ENCODE measurements at regions not wholly inside any gene's neighbourhood (a gene's known extent, or its start where the extent isn't known, plus 50 kb on each side); places are given as distances from the start of the nearest gene placed in this dataset.

GRCh38 chr17:79162012-79162963 is 87.7 kb downstream of the ENGASE start:
- DNase-seq: no peak

- no peak for DNase-seq
Measured at GRCh38 chr17:79160980-79161636, 86.5 kb downstream of the ENGASE start.

- DNase-seq: no peak
Measured at GRCh38 chr17:79159926-79160325, 85.3 kb downstream of the ENGASE start.

GRCh38 chr17:79159471-79159870 is 84.8 kb downstream of the ENGASE start:
- no peak for DNase-seq

GRCh38 chr17:79156463-79157095 is 82.0 kb downstream of the ENGASE start:
- no peak for DNase-seq

- no peak for DNase-seq
Measured at GRCh38 chr17:79155701-79156100, 81.1 kb downstream of the ENGASE start.

GRCh38 chr17:79154951-79155585 is 80.4 kb downstream of the ENGASE start:
- no peak for DNase-seq

- DNase-seq: no peak
Measured at GRCh38 chr17:79154446-79154845, 79.8 kb downstream of the ENGASE start.

- no peak for DNase-seq
Measured at GRCh38 chr17:79153367-79154130, 78.9 kb downstream of the ENGASE start.

GRCh38 chr17:79152636-79153035 is 78.0 kb downstream of the ENGASE start:
- DNase-seq: no peak

GRCh38 chr17:79152110-79152509 is 77.5 kb downstream of the ENGASE start:
- no peak for DNase-seq

GRCh38 chr17:79150799-79151198 is 76.2 kb downstream of the ENGASE start:
- DNase-seq: no peak

- no peak for DNase-seq
Measured at GRCh38 chr17:79150035-79150733, 75.6 kb downstream of the ENGASE start.

- DNase-seq: no peak
Measured at GRCh38 chr17:79148584-79148983, 74.0 kb downstream of the ENGASE start.

- DNase-seq: peak; percentile 49
Measured at GRCh38 chr17:79147746-79148506, 73.3 kb downstream of the ENGASE start.

- no peak for DNase-seq
Measured at GRCh38 chr17:79146562-79146961, 71.9 kb downstream of the ENGASE start.

- DNase-seq: no peak
Measured at GRCh38 chr17:79145548-79145947, 70.9 kb downstream of the ENGASE start.

- no peak for DNase-seq
Measured at GRCh38 chr17:79144133-79144532, 69.5 kb downstream of the ENGASE start.

- DNase-seq: no peak
Measured at GRCh38 chr17:79142375-79142774, 67.8 kb downstream of the ENGASE start.

GRCh38 chr17:79141578-79142355 is 67.1 kb downstream of the ENGASE start:
- no peak for DNase-seq
